PC-9 (cell line): ENCODE measurements at regions not wholly inside any gene's neighbourhood (a gene's known extent, or its start where the extent isn't known, plus 50 kb on each side); places are given as distances from the start of the nearest gene placed in this dataset.
"Not testable (repeated sequence)": the region's sequence is repeated elsewhere in the genome, so short reads cannot be mapped to it uniquely, and the experiment has no call there.

Experiments
- BruUV-seq: library from RNA; stranded (reverse); fragments of 400-500 nt; replicated peaks from 2 replicates; lab custom pipeline; 2021; lab: Mats Ljungman, UMichigan
- CTCF ChIA-PET: fragments of 300-600 bp; sonication (Branson Sonifier 250); formaldehyde crosslinking; loops from one replicate; lab custom pipeline; 2022; ENCODE audit warnings: antibody characterized with exemption; lab: Charles Lee
- POLR2A ChIA-PET: fragments of 300-600 bp; sonication (Branson Sonifier 250); formaldehyde crosslinking; loops from one replicate; lab custom pipeline; 2022; ENCODE audit warnings: antibody characterized with exemption; ENCODE audit not compliant: unreplicated experiment; lab: Charles Lee
- DNase-seq, 2 experiments: peaks; one replicate each; pipeline versions ENCODE4 v3.0.0 to v3.0.0-alpha.2; 2015 to 2022; ENCODE audit warnings: mixed read lengths in 1 of 2
- H2AFZ ChIP-seq: fragments of 200-600 bp; sonication (generic); 2 replicates; pipeline ENCODE4 v1.8.1; 2017; ENCODE audit warnings: antibody characterized with exemption
- H3F3A ChIP-seq: fragments of 200-600 bp; sonication (generic); 2 replicates; pipeline ENCODE4 v1.8.1; 2017; ENCODE audit warnings: antibody characterized with exemption, mild to moderate bottlenecking, low read depth; ENCODE audit not compliant: insufficient read depth
- H3K27ac ChIP-seq: fragments of 200-600 bp; sonication (generic); 2 replicates; pipeline ENCODE4 v1.6.1; 2016; ENCODE audit warnings: mixed run types
- H3K27me3 ChIP-seq: fragments of 200-600 bp; sonication (generic); 2 replicates; pipeline ENCODE4 v1.6.1; 2016; ENCODE audit warnings: low read depth, mixed run types; ENCODE audit not compliant: insufficient read depth
- H3K36me3 ChIP-seq: fragments of 200-600 bp; sonication (generic); 2 replicates; pipeline ENCODE4 v1.6.1; 2016; ENCODE audit warnings: low read depth, mixed run types
- H3K4me1 ChIP-seq: fragments of 200-600 bp; sonication (generic); replicated peaks from 2 replicates; pipeline ENCODE4 v1.6.1; 2016; ENCODE audit warnings: mixed run types; ENCODE audit not compliant: insufficient read depth
- H3K4me2 ChIP-seq: fragments of 200-600 bp; sonication (generic); 2 replicates; pipeline ENCODE4 v1.6.1; 2017; ENCODE audit warnings: mixed run types
- H3K4me3 ChIP-seq: fragments of 200-600 bp; sonication (generic); 2 replicates; pipeline ENCODE4 v1.6.1; 2016; ENCODE audit warnings: mixed run types
- H3K79me2 ChIP-seq: fragments of 200-600 bp; sonication (generic); 2 replicates; pipeline ENCODE4 v1.6.1; 2017; ENCODE audit warnings: low read depth, mixed run types
- H3K9me2 ChIP-seq: fragments of 200-600 bp; sonication (generic); 2 replicates; pipeline ENCODE4 v1.8.1; 2017; ENCODE audit warnings: mild to moderate bottlenecking; ENCODE audit not compliant: insufficient read depth
- H3K9me3 ChIP-seq: fragments of 200-600 bp; sonication (generic); 2 replicates; pipeline ENCODE4 v1.8.1; 2016; ENCODE audit warnings: low read depth; ENCODE audit not compliant: insufficient read depth
- H4K20me1 ChIP-seq: fragments of 200-600 bp; sonication (generic); 2 replicates; pipeline ENCODE4 v1.8.1; 2017; ENCODE audit not compliant: insufficient read depth
- CTCF ChIP-seq: fragments of 200-600 bp; sonication (generic); conservative IDR thresholded peaks from 2 replicates; pipeline ENCODE4 v1.6.1; 2017; ENCODE audit warnings: mixed run types, antibody characterized with exemption, mild to moderate bottlenecking, moderate library complexity
- EZH2 ChIP-seq: fragments of 200-600 bp; sonication (generic); IDR thresholded peaks from 2 replicates; pipeline ENCODE4 v1.8.0; 2017; ENCODE audit warnings: antibody characterized with exemption, low read depth
- intact Hi-C: fragments of 100-400 bp; cut with micrococcal nuclease; formaldehyde crosslinking; loops from one replicate; pipeline ENCODE4 v1.10.0; 2022; ENCODE audit not compliant: unreplicated experiment

GRCh38 chr15:77900331-77900963 is 177.1 kb downstream of the TBC1D2B start:
- H2AFZ ChIP-seq, POLR2A ChIA-PET, BruUV-seq, H3F3A ChIP-seq, H3K27ac ChIP-seq, H3K4me3 ChIP-seq, H4K20me1 ChIP-seq, H3K79me2 ChIP-seq, H3K9me2 ChIP-seq, H3K9me3 ChIP-seq, H3K4me1 ChIP-seq, H3K36me3 ChIP-seq, H3K4me2 ChIP-seq, H3K27me3 ChIP-seq: not testable (repeated sequence)
- TF ChIP-seq CTCF, result peak; percentile 62
- intact Hi-C loops, result loop anchor here (5.0 kb wide), 1 partner anchor 207 kb away; no protein-coding TSS in a partner anchor
- CTCF ChIA-PET, result interaction anchor here (0.7 kb wide), 1 partner anchor 65 kb away, joined by 12 read pairs; no protein-coding TSS in a partner anchor
- DNase-seq, result peak in 1 of 2 experiments; percentile 29

GRCh38 chr15:77899776-77900175 is 177.7 kb downstream of the TBC1D2B start:
- POLR2A ChIA-PET, H3K9me2 ChIP-seq, H3K36me3 ChIP-seq, H3K4me2 ChIP-seq, H3K27me3 ChIP-seq, H3K27ac ChIP-seq, H3F3A ChIP-seq, H3K4me1 ChIP-seq, H3K79me2 ChIP-seq, H2AFZ ChIP-seq, DNase-seq, H4K20me1 ChIP-seq, H3K4me3 ChIP-seq, BruUV-seq, H3K9me3 ChIP-seq: not testable (repeated sequence)
- CTCF ChIA-PET, result interaction anchor here (0.7 kb wide), 1 partner anchor 65 kb away, joined by 12 read pairs; no protein-coding TSS in a partner anchor
- intact Hi-C loops, result loop anchor here (5.0 kb wide), 1 partner anchor 208 kb away; no protein-coding TSS in a partner anchor

- BruUV-seq, result no TSS peak
- POLR2A ChIA-PET, result no interaction called here
- Histone ChIP-seq H2AFZ (no peak overlapping the region), H3K9me2 (no peaks in the 10 kb centered on the region), H3K27me3 (peaks cover 8% of the 10 kb centered on the region; the same call in 1 of the 2 replicates), H3K9me3 (no peaks in the 10 kb centered on the region), H4K20me1 (no peaks in the 10 kb centered on the region), H3K36me3 (no peaks in the 10 kb centered on the region), H3K4me3 (no peak overlapping the region), H3F3A (no peaks in the 10 kb centered on the region), H3K79me2 (no peaks in the 10 kb centered on the region), H3K4me1 (no peaks in the 10 kb centered on the region), H3K4me2 (no peak overlapping the region), H3K27ac (no peak overlapping the region)
- TF ChIP-seq EZH2 (no peak), CTCF (no peak)
- CTCF ChIA-PET, result no interaction called here
- intact Hi-C loops, result no loop called here
- no peak for DNase-seq
Measured at GRCh38 chr15:77898811-77899730, 178.4 kb downstream of the TBC1D2B start.
